HPDE6-E6E7 (cell line): ENCODE measurements at regions not wholly inside any gene's neighbourhood (a gene's known extent, or its start where the extent isn't known, plus 50 kb on each side); places are given as distances from the start of the nearest gene placed in this dataset.

Source experiments
- DNase-seq: peaks from one replicate; pipeline ENCODE4 v3.0.0; 2011; ENCODE audit warnings: missing footprints; ENCODE audit errors: extremely low spot score

GRCh38 chr17:73929860-73930430, 273.5 kb upstream of the RPL38 start:
- DNase-seq, result no peak

- DNase-seq, result no peak
These were observed 271.2 kb upstream of the RPL38 start for GRCh38 chr17:73932216-73932749.

DNA sequence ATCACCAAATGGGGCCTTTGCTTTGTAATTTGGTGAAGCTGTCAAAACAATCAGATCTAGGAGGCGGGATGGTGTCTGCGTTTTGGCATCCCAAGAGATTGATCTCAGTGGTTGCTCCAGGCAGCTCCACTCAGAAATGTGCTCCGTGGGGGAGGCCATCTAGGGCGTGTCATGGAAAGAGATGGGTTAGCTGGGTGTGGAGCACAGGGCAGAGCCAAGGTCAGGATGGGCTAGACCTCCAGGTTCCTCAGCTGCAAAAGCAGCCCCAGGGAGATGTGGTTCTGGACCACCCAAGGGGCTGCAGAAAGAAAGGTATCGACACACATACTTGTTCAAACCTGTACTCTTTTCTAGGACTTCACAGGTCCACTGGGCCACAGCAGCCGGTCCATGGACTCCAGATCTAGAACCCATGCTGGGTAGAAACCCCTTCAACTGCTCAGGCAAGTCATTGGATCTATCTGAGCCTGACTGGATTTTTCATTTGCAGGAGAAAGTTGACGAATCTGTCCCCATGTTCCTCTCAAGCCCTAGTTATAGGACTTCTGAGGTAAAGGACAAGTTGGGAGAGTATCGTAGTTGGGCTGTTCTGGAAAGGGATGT, 270.2 kb upstream of the RPL38 start:
- no peak for DNase-seq

DNA sequence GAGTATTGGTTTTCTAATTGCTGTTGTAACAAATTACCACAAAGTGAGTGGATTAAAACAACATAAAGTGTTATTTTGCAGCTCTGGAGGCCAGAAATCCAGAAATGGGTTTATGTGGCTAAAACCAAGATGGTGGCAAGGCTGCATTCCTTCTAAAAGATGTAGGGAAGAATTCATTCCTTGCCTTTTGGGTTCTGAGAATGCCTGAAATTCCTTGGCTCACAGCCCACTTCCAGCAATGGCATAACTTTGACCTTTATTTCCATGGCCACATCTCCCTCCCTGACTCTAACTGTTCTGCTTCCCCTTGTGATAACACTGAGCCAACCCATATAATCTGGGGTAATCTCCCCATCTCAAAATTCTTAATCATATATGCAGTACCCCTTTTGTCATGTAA, 269.6 kb upstream of the RPL38 start:
- DNase-seq, result no peak

DNA sequence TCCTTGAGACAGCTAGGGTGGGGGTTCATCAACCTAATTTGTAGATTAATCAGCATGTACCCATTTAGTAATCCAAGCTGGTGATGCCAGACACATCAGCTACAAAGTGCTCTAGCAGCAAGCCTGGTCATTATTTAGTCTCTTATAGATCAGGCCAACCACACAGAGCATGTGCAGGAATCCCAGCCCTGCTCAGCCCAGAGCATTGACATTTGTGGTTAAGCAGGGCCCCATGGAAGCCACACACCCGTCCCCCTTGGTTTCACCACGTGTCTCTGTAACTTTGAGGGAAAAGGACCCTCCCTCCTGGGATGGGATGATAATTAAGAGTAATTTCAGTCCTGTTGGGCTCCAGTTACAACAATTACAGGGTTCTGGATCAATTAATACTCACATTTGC, 268.8 kb upstream of the RPL38 start:
- DNase-seq, result no peak

DNA sequence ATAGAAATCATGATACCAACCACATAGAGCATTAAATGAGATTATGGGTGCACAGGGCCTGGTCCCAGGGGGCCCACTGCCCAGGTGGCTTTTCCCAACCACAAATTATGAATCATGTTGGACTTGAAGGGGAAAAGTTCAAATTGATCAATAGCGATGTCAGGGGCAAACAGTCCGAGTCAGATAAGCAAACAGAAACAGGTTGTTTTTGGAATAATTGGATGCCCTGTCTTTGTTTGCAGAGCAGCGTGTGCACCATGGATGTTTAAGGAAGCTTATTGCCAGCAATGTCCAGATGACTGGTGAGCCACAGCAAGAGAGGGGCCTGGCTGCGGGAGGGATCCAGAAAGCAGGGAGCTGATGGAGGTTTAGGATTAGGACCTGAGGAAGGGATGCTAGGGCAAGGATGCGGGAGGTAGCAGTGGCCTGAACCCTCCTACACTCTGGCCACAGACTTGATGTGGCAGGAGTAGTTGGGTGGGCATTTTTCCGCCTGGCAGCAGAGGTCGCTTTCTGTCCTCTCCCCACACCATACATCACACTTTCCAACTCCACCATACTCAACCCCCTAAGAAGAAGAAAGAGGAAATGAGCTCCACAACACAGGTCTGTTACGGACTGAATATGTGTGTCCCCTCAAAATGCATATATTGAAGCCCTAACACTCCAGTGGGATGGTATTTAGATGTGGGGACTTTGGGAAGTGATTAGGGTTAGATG, 266.4 kb upstream of the RPL38 start:
- DNase-seq, result no peak

DNA sequence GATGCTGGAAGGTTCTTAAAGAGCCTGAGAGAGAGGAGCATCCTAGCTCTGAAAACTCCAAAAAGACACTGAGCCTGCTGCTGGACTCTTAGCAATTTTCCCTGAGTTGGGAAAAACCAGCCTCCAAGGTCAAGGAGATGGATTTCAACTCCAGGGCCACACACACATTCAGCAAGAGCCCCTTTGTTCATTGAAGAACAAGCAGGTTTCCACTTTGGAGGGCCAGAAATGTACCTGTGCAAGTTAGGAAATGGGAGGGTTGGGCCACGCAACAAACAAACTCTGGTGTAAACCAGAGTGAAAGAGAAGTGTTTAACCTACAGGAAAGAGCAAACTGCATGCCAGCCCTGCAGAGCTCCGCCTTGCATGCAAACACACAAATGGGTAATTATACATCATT, 264.8 kb upstream of the RPL38 start:
- DNase-seq, result no peak

DNA sequence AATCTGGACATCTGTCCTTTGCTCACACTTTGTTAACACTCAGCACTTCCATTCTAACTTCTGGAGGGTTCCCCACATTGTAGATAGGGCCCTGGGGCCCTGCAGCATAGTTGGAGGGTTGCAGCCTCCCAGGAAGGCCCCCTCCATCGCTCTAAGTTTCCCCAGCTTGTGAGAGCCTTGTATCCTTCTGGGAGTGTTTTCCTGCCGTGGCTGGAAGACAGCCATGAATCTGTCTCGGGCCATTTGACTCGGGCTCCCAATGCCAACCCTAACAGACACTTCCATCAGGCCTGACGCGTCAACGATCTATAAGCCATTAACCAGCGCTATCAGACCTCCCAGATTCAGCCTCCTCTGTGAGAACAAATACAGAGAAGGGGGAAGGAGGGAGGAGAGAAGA, 263.7 kb upstream of the RPL38 start:
- DNase-seq, result no peak

DNA sequence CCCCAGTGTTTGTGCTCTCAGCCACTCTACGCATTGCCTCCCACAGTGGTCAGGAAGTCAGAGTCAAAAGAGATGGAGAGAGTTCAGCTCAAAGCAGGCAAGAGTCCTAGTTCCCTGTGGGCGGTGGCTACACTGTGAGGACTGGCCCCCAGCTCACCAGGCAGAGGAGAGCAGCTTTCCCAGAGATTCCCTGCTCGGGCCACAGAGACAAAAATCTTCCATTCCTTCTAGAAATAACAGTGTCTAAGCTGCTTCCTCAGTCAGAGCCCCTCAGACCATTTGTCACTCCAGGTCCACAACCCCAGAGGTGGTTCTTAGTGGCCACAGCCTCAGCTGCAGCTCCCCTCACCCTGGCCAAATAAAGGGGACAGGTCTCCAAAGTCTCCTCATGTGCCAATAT, 263.0 kb upstream of the RPL38 start:
- DNase-seq, result no peak

DNA sequence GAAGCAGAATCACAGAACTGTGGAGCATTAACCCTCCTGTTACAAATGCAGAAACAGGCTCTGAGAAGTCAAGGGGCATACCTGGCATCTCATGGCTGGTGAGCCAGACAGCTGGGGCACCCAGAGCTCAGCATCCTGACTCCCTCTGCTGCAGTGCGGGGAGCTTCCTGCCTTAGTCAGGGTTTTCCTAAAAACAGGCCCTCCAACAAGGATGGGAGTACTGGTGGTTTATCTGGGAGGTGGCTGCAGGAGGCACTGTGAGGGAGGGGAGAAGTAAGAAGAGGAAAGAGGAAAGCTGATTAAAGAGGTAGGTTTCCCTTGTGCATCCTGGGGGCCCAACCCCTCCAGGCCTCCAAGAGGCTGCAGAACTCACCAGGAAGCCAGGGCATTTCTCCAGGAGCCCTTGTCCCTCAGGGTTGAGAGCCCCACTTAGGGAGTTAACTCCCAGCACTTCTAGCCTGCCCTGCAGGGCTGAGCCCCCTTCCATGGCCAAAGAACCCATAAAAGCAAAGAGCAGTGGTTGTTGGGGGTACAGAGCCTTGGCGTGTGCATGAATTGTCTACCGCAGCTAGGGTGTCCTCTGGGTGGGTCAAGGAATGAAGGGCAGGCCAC, 261.5 kb upstream of the RPL38 start:
- no peak for DNase-seq

GRCh38 chr17:73942703-73943415, 260.6 kb upstream of the RPL38 start:
- DNase-seq, result no peak

GRCh38 chr17:73943416-73944110, 259.9 kb upstream of the RPL38 start:
- DNase-seq, result no peak

- no peak for DNase-seq
These were observed 259.1 kb upstream of the RPL38 start for GRCh38 chr17:73944366-73944765.

GRCh38 chr17:73947281-73947965, 256.1 kb upstream of the RPL38 start:
- DNase-seq, result no peak

GRCh38 chr17:73947966-73948355, 255.5 kb upstream of the RPL38 start:
- DNase-seq, result no peak

- no peak for DNase-seq
These were observed 253.4 kb upstream of the RPL38 start for GRCh38 chr17:73949903-73950592.

DNA sequence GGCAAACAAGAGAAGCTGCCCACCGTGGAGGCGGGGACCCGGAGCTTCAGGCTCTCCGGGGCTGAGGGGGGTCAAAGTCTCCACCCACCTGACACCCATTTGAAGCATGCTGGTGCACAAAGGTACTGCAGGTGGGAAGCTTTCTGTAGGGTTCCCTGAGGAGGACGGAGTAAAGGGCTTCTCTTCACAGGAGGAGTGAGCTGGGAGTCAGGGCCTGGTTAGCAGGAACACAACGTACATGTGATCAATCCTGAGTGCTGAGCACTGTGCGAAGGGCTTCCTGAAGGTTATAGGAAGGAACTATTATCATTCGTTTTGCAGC, 252.9 kb upstream of the RPL38 start:
- no peak for DNase-seq

DNA sequence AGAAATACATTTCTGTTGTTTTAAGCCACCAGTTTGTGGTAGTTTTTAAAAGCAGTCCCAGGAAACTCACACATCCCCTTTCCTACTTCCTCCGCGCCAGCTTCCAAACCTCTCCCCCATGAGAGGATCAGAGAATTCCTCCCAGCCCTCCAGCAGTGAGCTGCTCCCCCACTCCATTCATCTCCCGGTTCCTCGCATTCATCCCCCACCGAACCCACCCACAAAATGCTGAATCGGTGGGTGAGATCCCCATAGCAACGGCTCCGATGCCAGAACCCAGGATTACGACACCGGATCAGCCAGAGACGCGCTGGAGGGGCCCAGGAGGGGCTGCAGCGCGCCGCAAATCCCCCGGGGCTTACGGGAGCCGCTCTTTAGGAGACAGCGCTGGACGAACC, 251.4 kb upstream of the RPL38 start:
- DNase-seq, result no peak

DNA sequence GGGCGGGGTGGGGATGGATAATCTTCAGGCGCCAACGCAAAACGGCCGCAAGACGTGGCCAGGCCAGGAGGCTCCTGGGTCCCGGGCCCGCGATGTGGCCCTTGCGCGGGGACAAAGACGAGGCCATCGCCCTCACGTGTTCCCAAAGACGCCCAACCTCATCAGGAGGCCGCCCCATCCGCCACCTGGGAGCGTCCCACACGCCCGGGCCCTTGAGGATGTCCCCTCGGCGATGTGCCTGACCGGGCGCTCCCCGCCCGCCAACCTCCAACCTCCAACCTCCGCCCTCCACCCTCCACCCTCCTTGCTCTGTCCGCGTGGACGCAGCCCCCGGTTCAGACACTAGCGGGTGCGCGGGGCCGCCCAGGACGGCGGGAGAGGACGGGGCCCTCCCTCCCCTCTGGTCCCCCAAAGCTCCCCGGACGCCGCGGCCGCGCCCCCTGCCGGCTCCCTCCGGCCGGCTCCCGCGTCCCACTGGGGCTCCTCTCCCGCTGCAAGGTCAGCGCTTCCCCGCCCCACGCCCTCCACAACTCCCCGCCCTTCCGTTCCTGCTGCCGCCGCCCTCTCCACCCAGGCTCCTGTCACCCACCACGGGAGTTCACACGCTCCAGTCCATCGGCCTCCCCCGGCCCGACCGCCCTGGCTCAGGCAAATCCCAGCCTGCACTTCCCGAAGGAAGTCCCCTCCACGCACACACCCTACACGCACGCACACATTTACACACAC, 250.8 kb upstream of the RPL38 start:
- no peak for DNase-seq
